Right cardiac atrium (tissue), 5 donors: ENCODE measurements at regions not wholly inside any gene's neighbourhood (a gene's known extent, or its start where the extent isn't known, plus 50 kb on each side); places are given as distances from the start of the nearest gene placed in this dataset.

Experiments
- ATAC-seq, 2 donors: fragments of 200-7000 bp; cut with Tn5 transposase; one replicate each; pipeline versions ENCODE4 v1.8.0 to v1.9.1; 2020; ENCODE audit warnings: moderate library complexity in 2 of 2, mild to moderate bottlenecking in 1 of 2
- DNase-seq, 3 donors: peaks; one replicate each; pipeline ENCODE4 v3.0.0-alpha.2; 2020
- H3K27ac ChIP-seq: one replicate; pipeline ENCODE4 v1.5.1; 2013; ENCODE audit warnings: mild to moderate bottlenecking, low read length, control low read depth, moderate library complexity
- H3K27me3 ChIP-seq: one replicate; pipeline ENCODE4 v1.6.1; 2013; ENCODE audit not compliant: control insufficient read depth, insufficient read depth
- H3K4me1 ChIP-seq: one replicate; pipeline ENCODE4 v1.6.1; 2013; ENCODE audit warnings: low read length; ENCODE audit not compliant: control insufficient read depth, insufficient read depth
- H3K4me3 ChIP-seq: one replicate; pipeline ENCODE4 v1.5.1; 2013; ENCODE audit warnings: low read length, control low read depth
- H3K9me3 ChIP-seq: one replicate; pipeline ENCODE4 v1.6.1; 2013; ENCODE audit warnings: low read length; ENCODE audit not compliant: control insufficient read depth
- WGBS: extraction: QIAGEN DNeasy Blood & Tissue Kit; methylation state at CpG from one replicate; pipeline ENCODE4 v1.1.7; 2013; 5-methylcytosine and 5-hydroxymethylcytosine counted together
- intact Hi-C, 4 donors: fragments of 100-400 bp; cut with DNase I; formaldehyde crosslinking; loops; one replicate each; pipeline versions ENCODE4 v1.11.0 to v1.14.0; 2022 to 2023
- donor health status: healthy with polysubstance abuse.
- donor health status: DM: no; HTN: yes; CAD: no.
- donor health status: DM: no; HTN: no; CAD: no.
- donor health status: DM: no; HTN: yes; CAD: no; lungs with severe emphysema.
- donor health status: DM: yes; HTN: yes; CAD: no.

- Histone ChIP-seq H3K27ac (no peak overlapping the region), H3K4me1 (no peaks in the 10 kb centered on the region), H3K4me3 (no peak overlapping the region), H3K9me3 (no peaks in the 10 kb centered on the region), H3K27me3 (no peaks in the 10 kb centered on the region)
- DNase-seq = no peak
- ATAC-seq = no peak
- intact Hi-C loops = no loop called here
Observed at GRCh38 chrX:7330556-7330955, 182.6 kb upstream of the PUDP start.

GRCh38 chrX:7318661-7319060, 170.7 kb upstream of the PUDP start:
- DNase-seq = no peak
- ATAC-seq = no peak
- Histone ChIP-seq H3K4me3 (no peak overlapping the region), H3K4me1 (no peaks in the 10 kb centered on the region), H3K27me3 (no peaks in the 10 kb centered on the region), H3K27ac (no peak overlapping the region), H3K9me3 (no peaks in the 10 kb centered on the region)
- 93% methylated on average over 2 of the region's 2 CpGs for WGBS
- intact Hi-C loops = no loop called here

GRCh38 chrX:7318241-7318640, 170.3 kb upstream of the PUDP start:
- ATAC-seq = no peak
- WGBS = 92% methylated on average over 7 of the region's 7 CpGs
- intact Hi-C loops = no loop called here

GRCh38 chrX:7316887-7317286, 168.9 kb upstream of the PUDP start:
- H3K27ac ChIP-seq = no peak overlapping the region
- 77% methylated on average over 2 of the region's 2 CpGs for WGBS
- no peaks in the 10 kb centered on the region for H3K9me3 ChIP-seq
- no peak for ATAC-seq
- H3K27me3 ChIP-seq = no peaks in the 10 kb centered on the region
- no peak for DNase-seq
- H3K4me3 ChIP-seq = no peak overlapping the region
- H3K4me1 ChIP-seq = no peaks in the 10 kb centered on the region
- intact Hi-C loops = no loop called here

More at GRCh38 chrX:7318241-7318640, 170.3 kb upstream of the PUDP start:
- DNase-seq = no peak
- H3K27me3 ChIP-seq = no peaks in the 10 kb centered on the region
- no peaks in the 10 kb centered on the region for H3K4me1 ChIP-seq
- H3K4me3 ChIP-seq = no peak overlapping the region
- H3K9me3 ChIP-seq = no peaks in the 10 kb centered on the region
- no peak overlapping the region for H3K27ac ChIP-seq

GRCh38 chrX:7316280-7316679, 168.3 kb upstream of the PUDP start:
- DNase-seq (no peak), ATAC-seq (no peak)
- H3K9me3 ChIP-seq = no peaks in the 10 kb centered on the region
- no peak overlapping the region for H3K4me3 ChIP-seq
- H3K27me3 ChIP-seq = no peaks in the 10 kb centered on the region
- H3K27ac ChIP-seq = no peak overlapping the region
- no peaks in the 10 kb centered on the region for H3K4me1 ChIP-seq
- intact Hi-C loops = no loop called here

GRCh38 chrX:7314425-7314824, 166.5 kb upstream of the PUDP start:
- DNase-seq = no peak
- H3K27ac ChIP-seq = no peak overlapping the region
- H3K9me3 ChIP-seq = no peaks in the 10 kb centered on the region
- no peak overlapping the region for H3K4me3 ChIP-seq
- no peaks in the 10 kb centered on the region for H3K4me1 ChIP-seq
- intact Hi-C loops = no loop called here
- WGBS = 93% methylated on average over 4 of the region's 4 CpGs
- ATAC-seq = no peak
- no peaks in the 10 kb centered on the region for H3K27me3 ChIP-seq

GRCh38 chrX:7307720-7308119, 159.8 kb upstream of the PUDP start:
- H3K4me3 ChIP-seq = no peak overlapping the region
- H3K27ac ChIP-seq = no peak overlapping the region
- 100% methylated on average over 1 of the region's 1 CpG for WGBS
- no peaks in the 10 kb centered on the region for H3K4me1 ChIP-seq
- ATAC-seq = no peak
- H3K27me3 ChIP-seq = no peaks in the 10 kb centered on the region
- DNase-seq = no peak
- intact Hi-C loops = no loop called here
- no peaks in the 10 kb centered on the region for H3K9me3 ChIP-seq

GRCh38 chrX:7294483-7294882, 146.5 kb upstream of the PUDP start:
- intact Hi-C loops = no loop called here
- ATAC-seq (no peak), DNase-seq (no peak)
- no peaks in the 10 kb centered on the region for H3K9me3 ChIP-seq
- no peak overlapping the region for H3K27ac ChIP-seq
- 86% methylated on average over 1 of the region's 1 CpG for WGBS
- H3K4me1 ChIP-seq = no peaks in the 10 kb centered on the region
- no peaks in the 10 kb centered on the region for H3K27me3 ChIP-seq
- no peak overlapping the region for H3K4me3 ChIP-seq

GRCh38 chrX:7286168-7286837, 138.3 kb upstream of the PUDP start:
- Histone ChIP-seq H3K4me3 (no peak overlapping the region), H3K27me3 (no peaks in the 10 kb centered on the region), H3K4me1 (no peaks in the 10 kb centered on the region), H3K27ac (no peak overlapping the region), H3K9me3 (no peaks in the 10 kb centered on the region)
- 47% methylated on average over 6 of the region's 6 CpGs for WGBS
- ATAC-seq (no peak), DNase-seq (no peak)
- intact Hi-C loops = no loop called here

GRCh38 chrX:7285765-7286164, 137.8 kb upstream of the PUDP start:
- no peak for ATAC-seq
- DNase-seq = no peak
- intact Hi-C loops = no loop called here
- 78% methylated on average over 2 of the region's 2 CpGs for WGBS
- H3K27ac ChIP-seq = no peak overlapping the region
- H3K4me1 ChIP-seq = no peaks in the 10 kb centered on the region
- H3K9me3 ChIP-seq = no peaks in the 10 kb centered on the region
- no peak overlapping the region for H3K4me3 ChIP-seq
- no peaks in the 10 kb centered on the region for H3K27me3 ChIP-seq

GRCh38 chrX:7283741-7284140, 135.8 kb upstream of the PUDP start:
- DNase-seq = no peak
- intact Hi-C loops = no loop called here
- 82% methylated on average over 2 of the region's 2 CpGs for WGBS

GRCh38 chrX:7280520-7280919, 132.6 kb upstream of the PUDP start:
- Histone ChIP-seq H3K27ac (no peak overlapping the region), H3K9me3 (no peaks in the 10 kb centered on the region), H3K4me3 (no peak overlapping the region), H3K4me1 (no peaks in the 10 kb centered on the region), H3K27me3 (no peaks in the 10 kb centered on the region)
- no peak for ATAC-seq
- WGBS = 55% methylated on average over 2 of the region's 2 CpGs
- intact Hi-C loops = no loop called here
- no peak for DNase-seq

More at GRCh38 chrX:7283741-7284140, 135.8 kb upstream of the PUDP start:
- no peak for ATAC-seq
- Histone ChIP-seq H3K4me3 (no peak overlapping the region), H3K4me1 (no peaks in the 10 kb centered on the region), H3K9me3 (no peaks in the 10 kb centered on the region), H3K27ac (no peak overlapping the region), H3K27me3 (no peaks in the 10 kb centered on the region)
